HG03039 (cell line): ENCODE measurements at regions not wholly inside any gene's neighbourhood (a gene's known extent, or its start where the extent isn't known, plus 50 kb on each side); places are given as distances from the start of the nearest gene placed in this dataset.
"Not testable (repeated sequence)": the region's sequence is repeated elsewhere in the genome, so short reads cannot be mapped to it uniquely, and the experiment has no call there.

ENCODE experiments used
- ATAC-seq: cut with Tn5 transposase; IDR thresholded peaks from one replicate; pipeline ENCODE4 v1.9.1; 2021; ENCODE audit warnings: mild to moderate bottlenecking, moderate library complexity; ENCODE audit not compliant: unreplicated experiment

GRCh38 chr2:595831-596592, 81.2 kb downstream of the TMEM18 start:
- no peak for ATAC-seq

- no peak for ATAC-seq
Observed at GRCh38 chr2:595141-595815, 81.9 kb downstream of the TMEM18 start.

GRCh38 chr2:594297-594949, 82.8 kb downstream of the TMEM18 start:
- ATAC-seq = no peak

GRCh38 chr2:593356-594026, 83.7 kb downstream of the TMEM18 start:
- ATAC-seq = no peak

GRCh38 chr2:592737-593136, 84.5 kb downstream of the TMEM18 start:
- no peak for ATAC-seq

- ATAC-seq = no peak
Observed at GRCh38 chr2:590214-591175, 86.7 kb downstream of the TMEM18 start.

GRCh38 chr2:589281-590130, 87.7 kb downstream of the TMEM18 start:
- no peak for ATAC-seq

- ATAC-seq = no peak
Observed at GRCh38 chr2:588074-588645, 89.0 kb downstream of the TMEM18 start.

GRCh38 chr2:587087-587960, 89.9 kb downstream of the TMEM18 start:
- no peak for ATAC-seq

GRCh38 chr2:586641-587076, 90.5 kb downstream of the TMEM18 start:
- ATAC-seq = no peak

GRCh38 chr2:584863-585823, 92.1 kb downstream of the TMEM18 start:
- ATAC-seq = peak; percentile 98

GRCh38 chr2:583666-584065, 93.5 kb downstream of the TMEM18 start:
- no peak for ATAC-seq

GRCh38 chr2:582792-583528, 94.2 kb downstream of the TMEM18 start:
- ATAC-seq = no peak

- ATAC-seq = not testable (repeated sequence)
Observed at GRCh38 chr2:582289-582688, 94.9 kb downstream of the TMEM18 start.

- ATAC-seq = no peak
Observed at GRCh38 chr2:579961-580360, 97.2 kb downstream of the TMEM18 start.

- ATAC-seq = no peak
Observed at GRCh38 chr2:579351-579886, 97.8 kb downstream of the TMEM18 start.
